Esophagus squamous epithelium (tissue), 4 donors: ENCODE measurements at regions not wholly inside any gene's neighbourhood (a gene's known extent, or its start where the extent isn't known, plus 50 kb on each side); places are given as distances from the start of the nearest gene placed in this dataset.

Source experiments
- CTCF ChIP-seq, 6 experiments: fragments of 450-650 bp in 4 of 6; fragments of 200-600 bp in 2 of 6; sonication (generic) in 2 of 6; IDR thresholded peaks; one replicate each; pipeline ENCODE4 v1.5.1; 2016 to 2019; ENCODE audit warnings: antibody characterized with exemption in 6 of 6, mild to moderate bottlenecking in 4 of 6, moderate library complexity in 4 of 6
- POLR2A ChIP-seq, 4 donors: fragments of 450-650 bp; IDR thresholded peaks; one replicate each; pipeline ENCODE4 v1.6.1; 2017; ENCODE audit warnings: antibody characterized with exemption in 4 of 4, mild to moderate bottlenecking in 4 of 4, moderate library complexity in 3 of 4

- no peak for TF ChIP-seq CTCF (IDR thresholded peaks at IDR 0.05)
- no peak for TF ChIP-seq POLR2A (IDR thresholded peaks at IDR 0.05)
Measured at GRCh38 chr15:61422773-61423172, 193.7 kb upstream of the RORA start.
